ENCODE measurements at regions not wholly inside any gene's neighbourhood (a gene's known extent, or its start where the extent isn't known, plus 50 kb on each side); places are given as distances from the start of the nearest gene placed in this dataset.

DNA sequence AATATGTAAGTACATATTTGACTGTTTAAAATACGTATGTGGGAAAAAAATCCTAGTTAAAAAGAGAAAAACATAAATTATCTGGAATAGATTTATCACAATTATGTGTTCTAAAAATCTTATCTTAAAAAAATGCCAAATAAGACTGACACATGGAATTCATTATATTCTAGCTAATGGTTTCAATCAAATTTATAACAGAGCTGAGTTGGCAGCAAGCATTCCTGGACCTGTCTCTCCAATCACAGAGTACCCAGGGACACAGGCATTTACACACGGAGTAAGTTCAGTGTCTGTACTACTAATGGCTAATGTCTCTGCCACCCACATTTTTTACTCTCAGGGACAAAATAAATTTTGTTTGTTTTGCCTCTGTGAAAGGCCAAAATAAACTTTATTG lies 122.3 kb downstream of the RPS12 start:
- no peak for DNase-seq (ENCODE audit: low spot score)

DNA sequence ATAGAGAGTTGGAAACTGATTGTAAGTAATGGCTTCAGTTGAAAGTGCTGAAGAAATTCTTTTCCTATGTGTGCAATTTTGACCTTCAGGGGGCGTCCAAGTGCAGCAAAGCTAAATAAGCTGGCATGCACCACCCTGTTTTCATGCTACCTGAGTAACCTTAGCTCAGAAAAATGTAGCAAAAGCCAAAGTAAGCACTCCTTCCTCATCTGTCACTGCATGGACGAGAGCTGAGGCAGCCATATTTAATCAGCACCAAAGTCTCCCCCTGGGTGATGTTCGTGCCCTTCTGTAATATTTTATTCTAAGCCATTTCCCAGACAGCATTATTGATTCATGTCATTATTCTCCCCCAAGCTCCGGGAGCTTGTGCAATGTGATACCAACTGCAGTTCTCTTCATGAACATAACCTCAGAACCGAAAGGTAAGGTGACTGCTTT lies 123.1 kb downstream of the RPS12 start:
- DNase-seq (ENCODE audit: low spot score) = peak; percentile 73

DNA sequence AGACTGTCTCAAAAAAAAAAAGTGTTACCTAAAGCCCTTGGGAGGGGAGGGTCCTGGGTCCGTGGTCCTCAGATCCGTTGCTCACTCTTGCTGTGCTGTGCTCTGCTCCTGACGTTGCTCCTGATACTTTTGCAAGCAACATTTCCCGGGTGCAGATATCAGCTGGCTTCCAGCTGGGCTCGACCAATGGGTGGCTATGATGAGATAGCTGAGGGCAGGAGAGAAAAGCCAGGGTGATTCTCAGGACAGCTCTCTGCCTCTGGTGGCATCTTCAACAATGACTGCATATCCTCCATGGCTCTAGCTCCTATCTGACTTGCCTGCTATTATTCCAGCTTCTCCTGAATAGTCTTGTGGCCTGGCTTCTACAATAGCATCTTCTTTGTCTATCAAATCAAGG lies 134.5 kb downstream of the RPS12 start:
- DNase-seq (ENCODE audit: low spot score) = no peak

DNA sequence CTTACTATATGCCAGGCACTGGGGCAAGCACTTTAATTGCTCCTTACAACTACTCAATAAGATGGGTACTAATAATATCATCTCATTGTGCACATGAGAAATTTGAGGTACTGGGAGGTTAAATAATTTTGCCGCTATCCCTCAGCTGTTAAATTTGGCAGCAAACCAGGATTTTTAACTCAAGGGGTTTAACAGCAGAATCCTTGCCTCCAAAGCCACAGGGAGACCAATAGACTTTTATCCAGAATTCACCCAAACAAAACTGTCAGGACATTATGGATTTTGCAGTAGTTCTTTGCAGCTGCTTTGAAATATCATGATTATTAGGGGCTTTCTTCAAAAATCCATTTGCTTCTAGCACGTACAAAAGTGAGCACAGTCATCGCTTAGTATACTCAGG lies 136.2 kb downstream of the RPS12 start:
- no peak for DNase-seq (ENCODE audit: low spot score)

DNA sequence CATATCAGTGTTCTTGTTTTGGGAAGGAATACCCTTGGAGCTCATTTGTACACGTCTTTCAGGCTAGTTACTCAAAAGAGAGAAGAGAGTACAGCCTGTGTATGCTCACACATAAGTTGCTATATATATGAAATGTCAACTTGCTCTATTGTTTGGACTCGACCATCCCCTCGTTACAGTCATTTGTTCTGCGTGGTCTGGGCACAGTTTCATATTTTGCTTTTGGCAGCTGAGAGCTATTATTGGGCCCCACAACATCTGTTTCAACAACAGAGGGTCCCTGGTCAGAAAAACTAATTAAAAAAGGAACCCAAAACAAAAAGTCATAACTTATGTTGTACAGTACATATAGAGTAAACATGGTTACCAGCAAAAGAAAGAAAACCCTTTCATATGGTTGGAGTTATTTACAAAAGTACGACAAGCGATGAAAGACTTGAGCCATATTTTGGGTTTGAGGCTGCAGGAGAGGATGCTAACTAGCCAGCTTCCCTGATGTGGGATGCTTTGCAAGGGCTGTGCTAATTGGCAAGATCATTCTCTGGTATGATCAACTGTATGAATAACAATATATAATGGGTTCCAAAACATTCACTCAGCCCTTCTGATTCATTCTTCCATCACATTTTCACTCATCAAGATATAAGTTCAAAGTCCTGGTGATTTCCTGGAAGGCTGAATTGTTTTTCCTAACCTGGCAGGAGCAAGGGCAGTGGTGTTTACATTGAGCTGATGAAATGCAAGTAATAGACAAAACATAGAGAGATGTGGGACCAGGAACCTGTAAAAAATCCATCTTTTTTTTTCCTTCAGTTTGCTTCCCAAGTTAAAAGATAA lies 137.9 kb downstream of the RPS12 start:
- no peak for DNase-seq (ENCODE audit: low spot score)

GRCh38 chr6:132952986-132953385 lies 138.6 kb downstream of the RPS12 start:
- no peak for DNase-seq (ENCODE audit: low spot score)

GRCh38 chr6:132954222-132954621 lies 139.9 kb downstream of the RPS12 start:
- no peak for DNase-seq (ENCODE audit: low spot score)

GRCh38 chr6:132954936-132955335 lies 140.6 kb downstream of the RPS12 start:
- DNase-seq (ENCODE audit: low spot score) = no peak

DNA sequence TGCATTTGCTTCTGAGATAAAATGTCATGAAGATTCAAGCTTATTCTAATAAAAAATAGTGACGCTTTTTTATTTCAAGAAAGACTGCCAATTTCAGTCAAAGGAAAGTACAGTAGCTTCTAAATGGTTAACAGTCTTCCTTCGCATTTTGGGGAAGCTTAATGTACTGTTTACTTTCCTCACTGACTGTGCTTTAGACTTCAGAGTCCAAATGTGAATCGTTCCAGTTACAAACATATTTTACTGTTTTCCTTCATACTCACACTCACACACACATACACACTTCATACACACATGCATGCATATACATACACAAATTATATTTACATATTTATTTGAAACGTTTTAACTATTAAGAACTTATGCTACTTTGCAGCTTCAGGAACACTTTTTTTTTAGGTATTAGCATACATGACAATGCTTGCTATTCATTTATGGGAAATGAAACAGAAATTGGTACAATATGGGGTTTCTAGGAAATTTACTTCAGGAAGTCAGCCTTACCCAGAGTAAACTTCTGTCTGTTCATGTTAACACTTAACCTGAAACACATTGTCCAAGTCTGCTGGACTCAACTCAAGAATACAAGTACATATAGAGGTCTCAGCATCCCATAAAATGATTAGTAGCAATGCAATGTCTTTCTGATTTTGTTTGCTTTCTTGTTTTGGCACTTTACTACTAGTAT lies 145.4 kb downstream of the RPS12 start:
- no peak for DNase-seq (ENCODE audit: low spot score)

DNA sequence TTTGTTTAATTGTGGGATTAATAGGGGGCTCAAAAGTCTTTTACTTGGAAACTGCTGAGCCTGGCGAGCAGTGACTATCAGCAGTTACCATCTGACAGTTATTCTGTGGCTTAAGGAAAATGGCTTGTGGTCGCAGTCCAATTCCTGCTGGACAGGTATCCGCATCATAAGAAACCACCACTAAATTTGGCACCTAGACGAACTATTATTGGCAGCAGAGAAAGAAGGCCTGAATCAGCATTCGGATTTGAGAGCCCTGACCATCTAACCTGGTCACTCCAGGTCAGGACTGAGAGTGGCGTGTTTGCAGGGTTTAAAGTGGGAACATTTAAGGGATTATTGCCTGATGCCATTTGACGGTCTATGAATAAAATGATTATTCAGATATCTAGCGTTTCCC lies 146.4 kb downstream of the RPS12 start:
- DNase-seq (ENCODE audit: low spot score) = no peak

GRCh38 chr6:132961122-132961521 lies 146.8 kb downstream of the RPS12 start:
- DNase-seq (ENCODE audit: low spot score) = no peak

DNA sequence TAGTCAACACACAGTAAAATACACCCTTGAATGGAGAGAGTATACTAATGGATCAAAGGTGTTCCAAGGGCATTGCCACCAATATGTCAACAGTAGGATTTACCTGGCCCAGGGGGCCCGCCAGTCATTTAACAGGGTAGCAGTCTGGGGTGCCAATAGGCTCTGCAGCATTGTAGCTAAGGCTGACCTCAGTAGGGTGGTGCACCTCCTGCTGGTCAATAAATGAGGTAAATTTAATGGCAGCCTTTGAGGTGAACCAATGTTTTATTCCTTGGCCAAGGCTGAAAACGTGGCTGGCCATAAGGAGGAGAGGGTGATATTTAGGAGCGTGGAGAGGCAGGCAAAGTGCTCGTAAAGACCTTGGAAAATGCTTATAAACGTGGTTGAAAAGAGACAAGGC lies 147.2 kb downstream of the RPS12 start:
- DNase-seq (ENCODE audit: low spot score) = peak; percentile 30

DNA sequence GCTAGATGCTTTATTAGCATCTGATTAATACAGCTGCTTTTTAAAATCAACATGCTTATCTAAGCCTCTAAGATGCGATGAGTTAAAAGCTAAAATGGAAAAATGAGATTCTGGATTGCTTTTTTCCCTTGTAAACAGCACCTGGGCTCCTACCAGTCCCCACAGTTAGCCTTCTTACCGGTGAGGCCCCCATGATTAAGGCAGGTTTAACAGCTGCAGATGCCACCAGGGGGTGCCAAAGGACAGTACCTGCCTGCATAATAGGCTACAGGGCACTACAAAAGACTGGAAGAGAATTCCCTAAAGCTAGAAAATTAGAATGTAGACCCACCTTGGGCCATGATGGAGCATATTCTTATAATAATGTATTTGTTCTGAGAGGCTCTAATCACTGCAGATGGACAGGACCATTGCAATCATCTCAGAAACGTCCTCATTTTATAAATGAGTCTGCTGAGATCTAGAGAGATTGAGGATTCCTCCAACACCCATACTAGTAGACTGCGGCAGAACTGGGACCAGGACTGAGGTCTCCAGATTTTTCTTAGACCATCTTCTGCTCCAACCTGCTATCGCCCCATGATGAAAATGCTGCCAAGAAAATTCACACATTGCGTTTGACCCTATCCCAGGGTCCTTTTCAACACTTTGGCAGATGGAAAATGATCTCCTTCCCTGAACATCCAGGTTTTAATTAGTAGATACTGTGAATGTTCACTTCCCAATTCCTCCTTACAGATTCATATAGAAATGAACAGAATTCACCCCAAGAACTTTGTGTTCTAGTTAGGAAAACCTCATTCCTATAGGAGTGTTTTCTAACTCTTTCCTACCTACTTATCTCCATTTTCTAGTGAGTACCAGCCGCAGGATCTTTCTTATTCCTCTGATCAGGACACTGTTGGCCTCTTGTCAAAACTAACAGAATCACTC lies 148.8 kb downstream of the RPS12 start:
- DNase-seq (ENCODE audit: low spot score) = peak; percentile 78

GRCh38 chr6:132964101-132964867 lies 149.9 kb downstream of the RPS12 start:
- no peak for DNase-seq (ENCODE audit: low spot score)

- peak; percentile 15 for DNase-seq (ENCODE audit: low spot score)
These were observed 150.6 kb downstream of the RPS12 start for GRCh38 chr6:132964868-132965382.

- DNase-seq (ENCODE audit: low spot score) = no peak
These were observed 153.5 kb downstream of the RPS12 start for GRCh38 chr6:132967871-132968270.

DNA sequence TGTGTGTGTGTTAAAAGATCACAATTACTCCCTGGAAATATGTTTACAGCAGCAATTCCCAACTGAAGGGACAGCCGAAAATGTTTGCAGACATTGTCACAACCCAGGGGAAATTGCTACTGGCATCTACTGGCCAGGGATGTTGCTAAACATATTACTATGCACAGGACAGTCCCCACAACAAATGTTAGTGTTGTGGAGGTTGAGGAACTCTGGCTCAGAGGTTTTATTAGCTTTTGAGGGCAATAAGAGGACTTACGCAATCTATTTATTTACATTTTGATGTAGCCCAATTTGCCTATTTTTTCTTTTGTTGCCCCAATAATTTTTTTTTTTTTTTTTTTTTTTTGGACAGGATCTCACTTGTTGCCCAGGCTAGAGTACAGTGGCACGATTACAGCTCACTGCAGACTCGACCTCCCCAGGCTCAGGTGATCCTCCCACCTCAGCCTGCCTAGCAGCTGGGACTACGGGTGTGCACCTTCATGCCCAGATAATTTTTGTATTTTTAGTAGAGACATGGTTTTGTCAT lies 154.1 kb downstream of the RPS12 start:
- no peak for DNase-seq (ENCODE audit: low spot score)

GRCh38 chr6:132969196-132969595 lies 154.8 kb downstream of the RPS12 start:
- no peak for DNase-seq (ENCODE audit: low spot score)

- DNase-seq (ENCODE audit: low spot score) = no peak
These were observed 157.3 kb downstream of the RPS12 start for GRCh38 chr6:132971676-132972075.

DNA sequence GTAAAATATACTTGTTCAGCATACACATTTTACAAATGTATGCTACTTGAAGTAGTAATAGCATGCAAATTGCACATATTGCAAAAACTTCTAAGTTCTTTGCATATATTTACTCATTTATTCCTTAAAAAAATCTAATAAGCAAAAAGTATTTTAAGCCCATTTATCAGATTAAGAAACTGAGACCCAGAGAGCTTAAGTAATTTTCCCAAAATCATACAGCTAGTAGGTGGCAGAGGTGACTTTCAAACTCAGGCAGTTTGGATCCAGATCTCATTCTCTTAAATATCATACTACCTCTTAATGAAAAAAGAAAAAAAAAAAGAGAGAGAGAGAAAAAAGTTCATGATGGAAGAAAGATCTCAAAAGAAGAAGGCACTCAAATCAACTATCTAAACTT lies 157.9 kb downstream of the RPS12 start:
- DNase-seq (ENCODE audit: low spot score) = no peak

GRCh38 chr6:132972971-132973370 lies 158.6 kb downstream of the RPS12 start:
- DNase-seq (ENCODE audit: low spot score) = no peak

Measured in NAMALWA (cell line).